ENCODE measurements at regions not wholly inside any gene's neighbourhood (a gene's known extent, or its start where the extent isn't known, plus 50 kb on each side); places are given as distances from the start of the nearest gene placed in this dataset.

DNA sequence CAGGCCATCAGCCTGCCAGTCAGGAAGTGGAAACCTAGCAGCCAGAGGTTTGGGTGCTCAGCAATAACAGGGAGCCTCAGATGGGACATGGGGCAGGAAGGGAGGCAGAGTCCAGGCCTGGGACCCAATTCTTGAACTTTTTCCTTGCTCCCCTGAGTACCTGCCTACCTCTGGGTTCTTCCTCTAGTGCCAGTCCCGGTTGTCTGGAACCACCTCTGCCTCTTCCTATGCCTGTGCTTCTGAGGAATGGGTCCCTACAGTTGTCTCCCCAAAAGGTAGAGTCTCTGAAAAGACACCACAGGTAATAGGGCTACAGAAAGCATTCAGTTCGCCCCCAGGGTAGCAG, 212.4 kb upstream of the MAMLD1 start:
- TF ChIP-seq POLR2A (IDR thresholded peaks at IDR 0.05; ENCODE audit: low read depth, low read length) = no peak
- TF ChIP-seq POLR2AphosphoS5 (IDR thresholded peaks at IDR 0.05; ENCODE audit: low read depth, low read length) = no peak
- no peak for TF ChIP-seq SPI1 (IDR thresholded peaks at IDR 0.05; ENCODE audit: low read depth, low read length)
